A673 (cell line): ENCODE measurements at regions not wholly inside any gene's neighbourhood (a gene's known extent, or its start where the extent isn't known, plus 50 kb on each side); places are given as distances from the start of the nearest gene placed in this dataset.

Experiments used
- BruUV-seq: library from RNA; stranded (reverse); fragments of 400-500 nt; replicated peaks from 2 replicates; lab custom pipeline; 2021; lab: Mats Ljungman, UMichigan
- CTCF ChIA-PET: fragments of 300-600 bp; sonication (Branson Sonifier 250); formaldehyde crosslinking; loops from one replicate; lab custom pipeline; 2022; ENCODE audit warnings: antibody characterized with exemption; lab: Charles Lee
- POLR2A ChIA-PET: fragments of 300-600 bp; sonication (Branson Sonifier 250); formaldehyde crosslinking; loops from one replicate; lab custom pipeline; 2022; ENCODE audit warnings: antibody characterized with exemption; ENCODE audit not compliant: low non-redundant PET; lab: Charles Lee
- DNase-seq: peaks from one replicate; pipeline ENCODE4 v3.0.0-alpha.2; 2015; ENCODE audit warnings: low spot score
- H3K27ac ChIP-seq: fragments of 200-600 bp; sonication (generic); 2 replicates; pipeline ENCODE4 v1.5.1; 2016; ENCODE audit warnings: mixed run types, low read depth, mild to moderate bottlenecking, mixed read lengths, antibody characterized with exemption, low read length; ENCODE audit not compliant: poor library complexity, severe bottlenecking
- H3K27me3 ChIP-seq: fragments of 200-600 bp; sonication (generic); replicated peaks from 2 replicates; pipeline ENCODE4 v1.6.1; 2017; ENCODE audit warnings: mixed run types, low read depth, mild to moderate bottlenecking, mixed read lengths, antibody characterized with exemption, low read length; ENCODE audit not compliant: insufficient read depth, poor library complexity
- H3K36me3 ChIP-seq: fragments of 200-600 bp; sonication (generic); 2 replicates; pipeline ENCODE4 v1.6.1; 2016; ENCODE audit warnings: mixed run types, mild to moderate bottlenecking, mixed read lengths, antibody characterized with exemption, low read length; ENCODE audit not compliant: insufficient read depth, poor library complexity, severe bottlenecking
- H3K4me1 ChIP-seq: fragments of 200-600 bp; sonication (generic); 2 replicates; pipeline ENCODE4 v1.6.1; 2017; ENCODE audit warnings: mixed run types, mild to moderate bottlenecking, mixed read lengths, antibody characterized with exemption, low read length; ENCODE audit not compliant: insufficient read depth, poor library complexity, severe bottlenecking
- H3K4me3 ChIP-seq: fragments of 200-600 bp; sonication (generic); 2 replicates; pipeline ENCODE4 v1.5.1; 2016; ENCODE audit warnings: low read depth, mixed run types, mild to moderate bottlenecking, mixed read lengths, low read length; ENCODE audit not compliant: poor library complexity, severe bottlenecking
- H3K9me3 ChIP-seq: fragments of 200-600 bp; sonication (generic); 2 replicates; pipeline ENCODE4 v1.6.1; 2016; ENCODE audit warnings: mixed run types, low read depth, mild to moderate bottlenecking, mixed read lengths, antibody characterized with exemption, low read length; ENCODE audit not compliant: poor library complexity, severe bottlenecking
- CTCF ChIP-seq: fragments of 300-800, 200-600 bp; sonication (generic); conservative IDR thresholded peaks from 2 replicates; pipeline ENCODE4 v1.5.1; 2017; ENCODE audit warnings: low read depth, mild to moderate bottlenecking, antibody characterized with exemption, low read length, moderate library complexity, mixed read lengths
- EZH2 ChIP-seq: fragments of 200-600 bp; sonication (generic); IDR thresholded peaks from 2 replicates; pipeline ENCODE4 v1.6.1; 2017; ENCODE audit warnings: borderline replicate concordance, low read depth, mild to moderate bottlenecking, mixed read lengths, antibody characterized with exemption, low read length; ENCODE audit not compliant: poor library complexity, severe bottlenecking
- intact Hi-C: fragments of 100-400 bp; cut with micrococcal nuclease; formaldehyde crosslinking; loops from one replicate; pipeline ENCODE4 v1.10.0; 2022; ENCODE audit not compliant: unreplicated experiment

- no peak overlapping the region for H3K4me3 ChIP-seq
- TF ChIP-seq CTCF (no peak), EZH2 (no peak)
- no peak overlapping the region for H3K27ac ChIP-seq
- ChIA-PET POLR2A (no interaction called here), CTCF (no interaction called here)
- no peaks in the 10 kb centered on the region for H3K36me3 ChIP-seq
- no peaks in the 10 kb centered on the region for H3K9me3 ChIP-seq
- H3K27me3 ChIP-seq, result no peaks in the 10 kb centered on the region
- no peak for DNase-seq
- intact Hi-C loops, result no loop called here
- peaks cover 12% of the 10 kb centered on the region for H3K4me1 ChIP-seq
- no TSS peak for BruUV-seq
These were observed 182.3 kb downstream of the C9orf152 start for GRCh38 chr9:110025551-110026170.

GRCh38 chr9:110027671-110028081 is 180.3 kb downstream of the C9orf152 start:
- Histone ChIP-seq H3K4me1 (peaks cover 12% of the 10 kb centered on the region), H3K4me3 (no peak overlapping the region), H3K36me3 (no peaks in the 10 kb centered on the region), H3K27me3 (no peaks in the 10 kb centered on the region), H3K9me3 (no peaks in the 10 kb centered on the region), H3K27ac (no peak overlapping the region)
- DNase-seq, result no peak
- no TSS peak for BruUV-seq
- ChIA-PET POLR2A (no interaction called here), CTCF (no interaction called here)
- TF ChIP-seq CTCF, result no peak
- intact Hi-C loops, result no loop called here

- Histone ChIP-seq H3K27me3 (no peaks in the 10 kb centered on the region), H3K36me3 (no peaks in the 10 kb centered on the region), H3K27ac (no peak overlapping the region), H3K4me3 (no peak overlapping the region), H3K9me3 (no peaks in the 10 kb centered on the region), H3K4me1 (peaks cover 12% of the 10 kb centered on the region)
- intact Hi-C loops, result no loop called here
- no TSS peak for BruUV-seq
- DNase-seq, result no peak
- TF ChIP-seq CTCF (no peak), EZH2 (no peak)
- ChIA-PET CTCF (no interaction called here), POLR2A (interaction anchor here (0.6 kb wide), 1 partner anchor 8 kb away, joined by 4 read pairs; no protein-coding TSS in a partner anchor)
These were observed 179.7 kb downstream of the C9orf152 start for GRCh38 chr9:110028271-110028670.
